ENCODE measurements at regions not wholly inside any gene's neighbourhood (a gene's known extent, or its start where the extent isn't known, plus 50 kb on each side); places are given as distances from the start of the nearest gene placed in this dataset.

- no peak for DNase-seq (ENCODE audit: low spot score)
Observed at GRCh38 chr2:15883684-15884083, 56.7 kb upstream of the MYCN start.

GRCh38 chr2:15884790-15885189 lies 55.6 kb upstream of the MYCN start:
- DNase-seq (ENCODE audit: low spot score): no peak

- no peak for DNase-seq (ENCODE audit: low spot score)
Observed at GRCh38 chr2:15886231-15886630, 54.1 kb upstream of the MYCN start.

GRCh38 chr2:15889442-15890123 lies 50.8 kb upstream of the MYCN start:
- DNase-seq (ENCODE audit: low spot score): no peak

GRCh38 chr2:15890124-15890754 lies 50.1 kb upstream of the MYCN start:
- no peak for DNase-seq (ENCODE audit: low spot score)
